Effector memory CD4-positive, alpha-beta T cell (primary cell): ENCODE measurements at regions not wholly inside any gene's neighbourhood (a gene's known extent, or its start where the extent isn't known, plus 50 kb on each side); places are given as distances from the start of the nearest gene placed in this dataset.
A peak's percentile ranks its signal among the peaks of the same experiment; 100 is the strongest.

Source experiments
- DNase-seq, 3 donors: peaks; one replicate each; pipeline ENCODE4 v3.0.0-alpha.2; 2020
- H3K27ac ChIP-seq: 2 replicates; pipeline ENCODE4 v1.7.0; 2013; ENCODE audit warnings: mild to moderate bottlenecking, low read length, moderate library complexity; ENCODE audit not compliant: insufficient read depth, poor library complexity, severe bottlenecking
- H3K27me3 ChIP-seq: replicated peaks from 2 replicates; pipeline ENCODE4 v1.7.0; 2013; ENCODE audit warnings: mild to moderate bottlenecking, low read length; ENCODE audit not compliant: insufficient read depth, control insufficient read depth, poor library complexity, severe bottlenecking
- H3K36me3 ChIP-seq: 2 replicates; pipeline ENCODE4 v1.7.0; 2013; ENCODE audit warnings: mild to moderate bottlenecking, low read length, moderate library complexity; ENCODE audit not compliant: control insufficient read depth, insufficient read depth
- H3K4me1 ChIP-seq: 2 replicates; pipeline ENCODE4 v1.7.0; 2013; ENCODE audit warnings: low read length, mild to moderate bottlenecking; ENCODE audit not compliant: control insufficient read depth, insufficient read depth, poor library complexity, severe bottlenecking
- H3K4me3 ChIP-seq: 2 replicates; pipeline ENCODE4 v1.7.0; 2013; ENCODE audit warnings: low read length, low read depth, mild to moderate bottlenecking; ENCODE audit not compliant: insufficient read depth, poor library complexity, severe bottlenecking
- H3K9me3 ChIP-seq: 2 replicates; pipeline ENCODE4 v1.7.0; 2013; ENCODE audit warnings: mild to moderate bottlenecking, low read length, moderate library complexity; ENCODE audit not compliant: control insufficient read depth

- H3K36me3 ChIP-seq: no peaks in the 10 kb centered on the region
- no peaks in the 10 kb centered on the region for H3K9me3 ChIP-seq
- no peak overlapping the region for H3K4me3 ChIP-seq
- no peak overlapping the region for H3K27ac ChIP-seq
- DNase-seq: no peak
- H3K4me1 ChIP-seq: peaks cover 3% of the 10 kb centered on the region
- no peaks in the 10 kb centered on the region for H3K27me3 ChIP-seq
These were observed 52.8 kb upstream of the DGKG start for GRCh38 chr3:186414735-186415419.

GRCh38 chr3:186413615-186414415 is 51.8 kb upstream of the DGKG start:
- no peaks in the 10 kb centered on the region for H3K27me3 ChIP-seq
- H3K36me3 ChIP-seq: no peaks in the 10 kb centered on the region
- H3K9me3 ChIP-seq: no peaks in the 10 kb centered on the region
- H3K4me3 ChIP-seq: peak overlapping the region; percentile 47
- DNase-seq: no peak
- no peak overlapping the region for H3K27ac ChIP-seq
- peaks cover 3% of the 10 kb centered on the region for H3K4me1 ChIP-seq

GRCh38 chr3:186411994-186412393 is 50.0 kb upstream of the DGKG start:
- Histone ChIP-seq H3K27me3 (no peaks in the 10 kb centered on the region), H3K36me3 (no peaks in the 10 kb centered on the region), H3K4me1 (peaks cover 3% of the 10 kb centered on the region), H3K9me3 (no peaks in the 10 kb centered on the region), H3K27ac (no peak overlapping the region), H3K4me3 (no peak overlapping the region)
- DNase-seq: no peak
